Adrenal gland (tissue), 9 donors: ENCODE measurements at regions not wholly inside any gene's neighbourhood (a gene's known extent, or its start where the extent isn't known, plus 50 kb on each side); places are given as distances from the start of the nearest gene placed in this dataset.
A peak's percentile ranks its signal among the peaks of the same experiment; 100 is the strongest.

ENCODE experiments used
- DNase-seq, 7 donors: peaks; one replicate each; pipeline ENCODE4 v3.0.0-alpha.2; 2019 to 2020
- H3K27ac ChIP-seq, 5 donors: fragments of 200-600 bp; sonication (generic) in 4 of 5; 1 replicate in 3 of 5; 2 replicates in 2 of 5; pipeline versions ENCODE4 v1.5.1 to v1.8.0; 2016 to 2020; ENCODE audit warnings: mild to moderate bottlenecking in 1 of 5
- H3K27me3 ChIP-seq: fragments of 200-600 bp; 2 replicates; pipeline ENCODE4 v1.8.0; 2021
- H3K36me3 ChIP-seq, 2 donors: fragments of 200-600 bp; replicated peaks in 1 of 2; 1 replicate in 1 of 2; 2 replicates in 1 of 2; pipeline versions ENCODE4 v1.5.1 to v1.8.0; 2018 to 2022
- H3K4me1 ChIP-seq, 2 donors: fragments of 200-600 bp; replicated peaks in 1 of 2; 1 replicate in 1 of 2; 2 replicates in 1 of 2; pipeline versions ENCODE4 v1.5.1 to v1.8.0; 2018 to 2021
- H3K4me3 ChIP-seq, 4 donors: fragments of 200-600 bp; sonication (generic) in 3 of 4; one replicate each; pipeline ENCODE4 v1.5.1; 2016 to 2018
- H3K9me3 ChIP-seq, 3 donors: fragments of 200-600 bp; sonication (generic) in 1 of 3; replicated peaks in 1 of 3; 1 replicate in 2 of 3; 2 replicates in 1 of 3; pipeline versions ENCODE4 v1.5.1 to v1.8.0; 2016 to 2021
- CTCF ChIP-seq, 6 experiments: fragments of 450-650 bp in 4 of 6; fragments of 200-600 bp in 2 of 6; sonication (generic) in 1 of 6; IDR thresholded peaks; 1 replicate in 5 of 6; 2 replicates in 1 of 6; pipeline versions ENCODE4 v1.5.1 to v1.8.0; 2016 to 2021; ENCODE audit warnings: antibody characterized with exemption in 6 of 6, mild to moderate bottlenecking in 2 of 6, moderate library complexity in 1 of 6
- POLR2A ChIP-seq, 2 donors: fragments of 450-650 bp; IDR thresholded peaks; one replicate each; pipeline ENCODE4 v1.6.1; 2017; ENCODE audit warnings: antibody characterized with exemption in 2 of 2, mild to moderate bottlenecking in 2 of 2, moderate library complexity in 1 of 2
- WGBS, 4 donors: extraction: QIAGEN DNeasy Blood & Tissue Kit in 2 of 4; methylation state at CpG; one replicate each; pipeline versions ENCODE4 v1.1.5 to v1.1.7; 2013 to 2017; 5-methylcytosine and 5-hydroxymethylcytosine counted together
- intact Hi-C, 2 donors: fragments of 100-400 bp; cut with DNase I; formaldehyde crosslinking; loops; one replicate each; pipeline versions ENCODE4 v1.14.1 to v1.15.0; 2022 to 2023
- donor health status: healthy with polysubstance abuse.
- donor health status: Bipolar disorder and iron deficiency.
- donor health status: DM: yes; HTN: yes; CAD: no.
- donor health status: DM: no; HTN: no; CAD: no.
- donor health status: DM: no; HTN: no; CAD: no.

GRCh38 chr7:128172151-128172550, 68.9 kb upstream of the LEP start:
- H3K4me1 ChIP-seq, result peaks cover 12 to 14% of the 10 kb centered on the region in 2 donors
- 64 to 76% (median 71%) methylated on average over 7 of the region's 7 CpGs for WGBS, 4 donors
- H3K27me3 ChIP-seq, result peaks cover 19% of the 10 kb centered on the region
- H3K36me3 ChIP-seq, result no peaks in the 10 kb centered on the region
- intact Hi-C loops, result no loop called here
- H3K4me3 ChIP-seq, result no peak overlapping the region
- DNase-seq, result peak in 1 of 7 donors; percentile 48
- H3K27ac ChIP-seq, result no peak overlapping the region
- no peaks in the 10 kb centered on the region for H3K9me3 ChIP-seq
- TF ChIP-seq POLR2A (IDR thresholded peaks at IDR 0.05) (no peak), CTCF (IDR thresholded peaks at IDR 0.05) (no peak)

- H3K4me1 ChIP-seq, result peaks cover 5 to 6% of the 10 kb centered on the region in 2 donors
- TF ChIP-seq POLR2A (IDR thresholded peaks at IDR 0.05), result no peak
- no peak for TF ChIP-seq CTCF (IDR thresholded peaks at IDR 0.05)
- no peaks in the 10 kb centered on the region for H3K9me3 ChIP-seq
- H3K27ac ChIP-seq, result no peak overlapping the region
- H3K36me3 ChIP-seq, result no peaks in the 10 kb centered on the region
- WGBS, 4 donors, result 77 to 85% (median 83%) methylated on average over 6 of the region's 6 CpGs
- intact Hi-C loops, result no loop called here
- peak in 1 of 7 donors; percentile 34 for DNase-seq
- H3K4me3 ChIP-seq, result no peak overlapping the region
- H3K27me3 ChIP-seq, result peaks cover 13% of the 10 kb centered on the region
These were observed 68.1 kb upstream of the LEP start for GRCh38 chr7:128172963-128173362.

- peak in 1 of 7 donors; percentile 34 for DNase-seq
- Histone ChIP-seq H3K9me3 (no peaks in the 10 kb centered on the region), H3K4me3 (no peak overlapping the region), H3K27me3 (no peaks in the 10 kb centered on the region), H3K27ac (no peak overlapping the region), H3K4me1 (no peaks in the 10 kb centered on the region), H3K36me3 (no peaks in the 10 kb centered on the region)
- intact Hi-C loops, result no loop called here
- TF ChIP-seq POLR2A (IDR thresholded peaks at IDR 0.05) (no peak), CTCF (IDR thresholded peaks at IDR 0.05) (no peak)
- WGBS, 4 donors, result 73 to 80% (median 78%) methylated on average over 6 to 11 of the region's 11 CpGs
These were observed 66.7 kb upstream of the LEP start for GRCh38 chr7:128174386-128174785.

- no peak for TF ChIP-seq POLR2A (IDR thresholded peaks at IDR 0.05)
- no peak for TF ChIP-seq CTCF (IDR thresholded peaks at IDR 0.05)
- H3K27ac ChIP-seq, result no peak overlapping the region
- no peaks in the 10 kb centered on the region for H3K9me3 ChIP-seq
- intact Hi-C loops, result no loop called here
- H3K27me3 ChIP-seq, result no peaks in the 10 kb centered on the region
- 47 to 54% (median 50%) methylated on average over 6 to 7 of the region's 7 CpGs for WGBS, 4 donors
- H3K36me3 ChIP-seq, result no peaks in the 10 kb centered on the region
- no peak overlapping the region for H3K4me3 ChIP-seq
- H3K4me1 ChIP-seq, result no peaks in the 10 kb centered on the region
- peak in 2 of 7 donors; percentile 20 to 43 for DNase-seq
These were observed 64.4 kb upstream of the LEP start for GRCh38 chr7:128176696-128177095.
